Vagina (tissue), 2 donors: ENCODE measurements at regions not wholly inside any gene's neighbourhood (a gene's known extent, or its start where the extent isn't known, plus 50 kb on each side); places are given as distances from the start of the nearest gene placed in this dataset.

Experiments used
- DNase-seq, 2 donors: peaks; one replicate each; pipeline ENCODE4 v3.0.0-alpha.2; 2017; ENCODE audit errors: extremely low spot score in 2 of 2
- H3K27ac ChIP-seq: fragments of 200-600 bp; sonication (generic); one replicate; pipeline ENCODE4 v1.5.1; 2019
- H3K27me3 ChIP-seq: fragments of 200-600 bp; sonication (generic); one replicate; pipeline ENCODE4 v1.5.1; 2019
- H3K36me3 ChIP-seq, 2 donors: fragments of 200-600 bp; sonication (generic); one replicate each; pipeline ENCODE4 v1.5.1; 2017 to 2019
- H3K4me1 ChIP-seq: fragments of 200-600 bp; sonication (generic); one replicate; pipeline ENCODE4 v1.5.1; 2019
- H3K4me3 ChIP-seq, 2 donors: fragments of 200-600 bp; sonication (generic); 1 replicate in 1 of 2; 2 replicates in 1 of 2; pipeline ENCODE4 v1.5.1; 2016 to 2019
- H3K9me3 ChIP-seq: fragments of 200-600 bp; sonication (generic); one replicate; pipeline ENCODE4 v1.5.1; 2019
- POLR2A ChIP-seq, 2 donors: fragments of 450-650 bp; IDR thresholded peaks; one replicate each; pipeline ENCODE4 v1.6.1; 2017; ENCODE audit warnings: antibody characterized with exemption in 2 of 2, mild to moderate bottlenecking in 2 of 2, moderate library complexity in 2 of 2
- POLR2AphosphoS5 ChIP-seq, 2 donors: sonication (generic); formaldehyde crosslinking; IDR thresholded peaks; one replicate each; pipeline ENCODE4 v1.9.0; 2017; ENCODE audit warnings: antibody characterized with exemption in 2 of 2, mild to moderate bottlenecking in 2 of 2, low read depth in 1 of 2; ENCODE audit not compliant: insufficient read depth in 1 of 2
- intact Hi-C: fragments of 100-400 bp; cut with DNase I; formaldehyde crosslinking; loops from one replicate; pipeline ENCODE4 v1.15.1; 2023
- TF ChIP-seq, protein P1 (sequence below), 3 experiments: fragments of 450-650 bp in 2 of 3; fragments of 200-600 bp in 1 of 3; sonication (generic) in 1 of 3; IDR thresholded peaks; one replicate each; pipeline ENCODE4 v1.5.1; 2017 to 2019; ENCODE audit warnings: antibody characterized with exemption in 3 of 3, mild to moderate bottlenecking in 2 of 3, moderate library complexity in 2 of 3

- Histone ChIP-seq H3K36me3 (no peaks in the 10 kb centered on the region), H3K4me3 (no peak overlapping the region), H3K9me3 (no peaks in the 10 kb centered on the region), H3K4me1 (no peaks in the 10 kb centered on the region), H3K27me3 (no peaks in the 10 kb centered on the region), H3K27ac (no peak overlapping the region)
- intact Hi-C loops = no loop called here
- TF ChIP-seq, protein P1, sequence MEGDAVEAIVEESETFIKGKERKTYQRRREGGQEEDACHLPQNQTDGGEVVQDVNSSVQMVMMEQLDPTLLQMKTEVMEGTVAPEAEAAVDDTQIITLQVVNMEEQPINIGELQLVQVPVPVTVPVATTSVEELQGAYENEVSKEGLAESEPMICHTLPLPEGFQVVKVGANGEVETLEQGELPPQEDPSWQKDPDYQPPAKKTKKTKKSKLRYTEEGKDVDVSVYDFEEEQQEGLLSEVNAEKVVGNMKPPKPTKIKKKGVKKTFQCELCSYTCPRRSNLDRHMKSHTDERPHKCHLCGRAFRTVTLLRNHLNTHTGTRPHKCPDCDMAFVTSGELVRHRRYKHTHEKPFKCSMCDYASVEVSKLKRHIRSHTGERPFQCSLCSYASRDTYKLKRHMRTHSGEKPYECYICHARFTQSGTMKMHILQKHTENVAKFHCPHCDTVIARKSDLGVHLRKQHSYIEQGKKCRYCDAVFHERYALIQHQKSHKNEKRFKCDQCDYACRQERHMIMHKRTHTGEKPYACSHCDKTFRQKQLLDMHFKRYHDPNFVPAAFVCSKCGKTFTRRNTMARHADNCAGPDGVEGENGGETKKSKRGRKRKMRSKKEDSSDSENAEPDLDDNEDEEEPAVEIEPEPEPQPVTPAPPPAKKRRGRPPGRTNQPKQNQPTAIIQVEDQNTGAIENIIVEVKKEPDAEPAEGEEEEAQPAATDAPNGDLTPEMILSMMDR (IDR thresholded peaks at IDR 0.05) = no peak
- TF ChIP-seq POLR2A (IDR thresholded peaks at IDR 0.05) (no peak), POLR2AphosphoS5 (IDR thresholded peaks at IDR 0.05; ENCODE audit: insufficient read depth in 1 of 2, low read depth in 1 of 2) (no peak)
- no peak for DNase-seq
Measured at GRCh38 chr4:81970454-81970853, 403.3 kb downstream of the HNRNPD start.

GRCh38 chr4:81966676-81967075 lies 407.1 kb downstream of the HNRNPD start:
- intact Hi-C loops = no loop called here
- Histone ChIP-seq H3K27ac (no peak overlapping the region), H3K4me1 (peaks cover 10% of the 10 kb centered on the region), H3K27me3 (no peaks in the 10 kb centered on the region), H3K9me3 (no peaks in the 10 kb centered on the region), H3K36me3 (no peaks in the 10 kb centered on the region), H3K4me3 (no peak overlapping the region)
- DNase-seq = no peak
- TF ChIP-seq POLR2AphosphoS5 (IDR thresholded peaks at IDR 0.05; ENCODE audit: insufficient read depth in 1 of 2, low read depth in 1 of 2) = no peak

DNA sequence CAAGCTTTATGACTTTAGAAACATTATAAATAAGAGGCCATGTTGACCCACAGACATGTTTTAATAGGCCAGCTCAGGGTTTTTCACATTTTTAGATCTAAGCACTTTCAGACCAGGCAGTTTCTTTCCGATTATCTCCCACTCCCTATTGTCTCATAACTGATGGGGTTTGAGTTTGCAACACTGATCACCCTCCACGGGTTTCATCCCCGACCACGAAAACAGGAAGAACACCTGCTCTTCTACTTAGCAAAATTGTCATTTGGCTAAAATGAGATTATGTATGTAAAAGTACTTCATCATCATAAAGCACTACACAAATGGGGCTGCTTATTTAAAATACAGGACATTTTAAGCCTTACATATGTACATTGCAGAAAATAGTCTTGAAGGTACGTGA lies 407.9 kb downstream of the HNRNPD start:
- no peak overlapping the region for H3K4me3 ChIP-seq
- intact Hi-C loops = no loop called here
- no peaks in the 10 kb centered on the region for H3K9me3 ChIP-seq
- H3K27ac ChIP-seq = no peak overlapping the region
- H3K36me3 ChIP-seq = no peaks in the 10 kb centered on the region
- TF ChIP-seq POLR2A (IDR thresholded peaks at IDR 0.05) (no peak), POLR2AphosphoS5 (IDR thresholded peaks at IDR 0.05; ENCODE audit: insufficient read depth in 1 of 2, low read depth in 1 of 2) (no peak)
- TF ChIP-seq, protein P1 (IDR thresholded peaks at IDR 0.05) = no peak
- DNase-seq = no peak
- no peaks in the 10 kb centered on the region for H3K27me3 ChIP-seq
- peaks cover 10% of the 10 kb centered on the region for H3K4me1 ChIP-seq

- H3K27me3 ChIP-seq = no peaks in the 10 kb centered on the region
- no peak overlapping the region for H3K4me3 ChIP-seq
- H3K9me3 ChIP-seq = no peaks in the 10 kb centered on the region
- no peak overlapping the region for H3K27ac ChIP-seq
- DNase-seq = no peak
- TF ChIP-seq, protein P1 (IDR thresholded peaks at IDR 0.05) = no peak
- TF ChIP-seq POLR2AphosphoS5 (IDR thresholded peaks at IDR 0.05; ENCODE audit: insufficient read depth in 1 of 2, low read depth in 1 of 2) (no peak), POLR2A (IDR thresholded peaks at IDR 0.05) (no peak)
- no peaks in the 10 kb centered on the region for H3K36me3 ChIP-seq
- intact Hi-C loops = no loop called here
- peaks cover 10% of the 10 kb centered on the region for H3K4me1 ChIP-seq
Measured at GRCh38 chr4:81965454-81965853, 408.3 kb downstream of the HNRNPD start.

GRCh38 chr4:81963763-81964020 lies 410.1 kb downstream of the HNRNPD start:
- Histone ChIP-seq H3K36me3 (no peaks in the 10 kb centered on the region), H3K4me3 (no peak overlapping the region), H3K9me3 (no peaks in the 10 kb centered on the region), H3K27me3 (no peaks in the 10 kb centered on the region), H3K27ac (no peak overlapping the region), H3K4me1 (peaks cover 10% of the 10 kb centered on the region)
- intact Hi-C loops = no loop called here
- no peak for DNase-seq
- TF ChIP-seq POLR2AphosphoS5 (IDR thresholded peaks at IDR 0.05; ENCODE audit: insufficient read depth in 1 of 2, low read depth in 1 of 2) (no peak), POLR2A (IDR thresholded peaks at IDR 0.05) (no peak)
- TF ChIP-seq, protein P1 (IDR thresholded peaks at IDR 0.05) = no peak
